H1 (cell line): ENCODE measurements at regions not wholly inside any gene's neighbourhood (a gene's known extent, or its start where the extent isn't known, plus 50 kb on each side); places are given as distances from the start of the nearest gene placed in this dataset.

Experiments used
- BACH1 ChIP-seq: IDR thresholded peaks from 2 replicates; pipeline ENCODE4 v1.6.1; 2012; ENCODE audit warnings: low read length, improper control_type of control experiment
- EZH2 ChIP-seq: fragments of 200-600 bp; sonication (generic); IDR thresholded peaks from 2 replicates; pipeline ENCODE4 v1.7.1; 2012; ENCODE audit warnings: low read depth, mild to moderate bottlenecking, moderate library complexity, low read length, inconsistent platforms; ENCODE audit not compliant: severe bottlenecking

DNA sequence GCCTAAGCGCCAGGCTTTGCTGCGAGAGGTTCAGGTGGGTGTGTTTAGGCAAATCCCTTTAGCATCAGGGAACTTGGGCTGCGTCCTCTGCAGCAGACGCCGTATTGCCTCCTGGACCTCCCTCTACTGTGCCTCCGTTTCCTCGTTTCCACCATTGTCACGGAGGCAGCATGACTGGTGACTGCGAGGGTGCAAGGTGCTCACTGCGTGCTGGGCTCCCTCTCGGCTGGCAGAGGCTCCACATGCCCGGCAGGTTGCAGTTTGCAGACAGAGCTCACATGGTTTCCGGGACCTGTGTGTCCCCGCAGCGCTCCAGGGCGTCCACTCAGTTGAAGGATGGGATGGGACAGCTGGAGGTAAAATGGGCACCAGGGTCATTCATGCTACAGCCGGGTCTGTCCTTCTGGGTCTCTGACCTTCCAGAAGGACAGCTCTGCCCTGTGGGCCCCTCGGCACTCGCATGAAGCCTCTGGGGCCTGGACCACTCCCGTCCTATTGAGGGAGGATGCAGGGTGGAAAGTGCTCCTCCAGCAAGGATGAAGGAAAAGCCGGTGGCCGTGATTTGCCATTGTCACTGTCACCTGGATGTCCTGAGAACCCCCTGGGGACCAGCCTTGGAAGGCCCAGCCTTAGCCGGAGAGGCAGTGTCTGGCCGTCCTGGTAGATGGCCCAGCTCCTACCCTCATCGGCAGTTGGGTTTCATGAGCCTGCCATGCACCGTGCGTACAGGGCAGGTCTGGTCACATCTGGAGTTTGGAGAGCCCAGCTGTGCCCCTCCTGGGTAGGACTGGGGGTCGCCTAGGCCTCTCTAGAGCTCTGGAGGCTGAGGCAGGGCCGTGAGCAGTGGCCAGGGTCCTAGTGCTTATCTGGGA, 146.5 kb downstream of the KIF26A start (continued):
- TF ChIP-seq BACH1, result no peak
- no peak for TF ChIP-seq EZH2
